CD4-positive, alpha-beta T cell (primary cell): ENCODE measurements at regions not wholly inside any gene's neighbourhood (a gene's known extent, or its start where the extent isn't known, plus 50 kb on each side); places are given as distances from the start of the nearest gene placed in this dataset.
A peak's percentile ranks its signal among the peaks of the same experiment; 100 is the strongest.

Experiments used
- ATAC-seq: fragments of 200-7000 bp; cut with Tn5 transposase; one replicate; pipeline ENCODE4 v1.10.0; 2022; ENCODE audit warnings: mild to moderate bottlenecking; ENCODE audit not compliant: poor library complexity
- CTCF ChIA-PET: fragments of 350-600 bp; sonication (Branson Sonifier 250); formaldehyde crosslinking; loops from one replicate; lab custom pipeline; 2021; ENCODE audit warnings: antibody characterized with exemption, inconsistent platforms; lab: Charles Lee
- POLR2A ChIA-PET: fragments of 350-600 bp; sonication (Branson Sonifier 250); formaldehyde crosslinking; loops from one replicate; lab custom pipeline; 2021; ENCODE audit warnings: antibody characterized with exemption, inconsistent platforms; lab: Charles Lee
- DNase-seq, 14 experiments: peaks; one replicate each; pipeline ENCODE4 v3.0.0-alpha.2; 2013 to 2020; ENCODE audit warnings: mixed read lengths in 2 of 14
- H3K27ac ChIP-seq, 2 donors: one replicate each; pipeline versions ENCODE4 v1.5.1 to v1.7.0; 2013; ENCODE audit warnings: low read length in 2 of 2, low read depth in 1 of 2, mild to moderate bottlenecking in 1 of 2
- H3K27me3 ChIP-seq, 2 experiments: 1 replicate in 1 of 2; 2 replicates in 1 of 2; pipeline versions ENCODE4 v1.6.1 to v1.7.0; 2013; ENCODE audit warnings: low read length in 2 of 2, control low read depth in 1 of 2, mild to moderate bottlenecking in 1 of 2, moderate library complexity in 1 of 2; ENCODE audit not compliant: insufficient read depth in 2 of 2, control insufficient read depth in 1 of 2
- H3K36me3 ChIP-seq: one replicate; pipeline ENCODE4 v1.6.1; 2013; ENCODE audit warnings: low read length, control low read depth; ENCODE audit not compliant: insufficient read depth
- H3K4me1 ChIP-seq: one replicate; pipeline ENCODE4 v1.6.1; 2013; ENCODE audit warnings: low read length, control low read depth; ENCODE audit not compliant: insufficient read depth
- H3K4me3 ChIP-seq: one replicate; pipeline ENCODE4 v1.5.1; 2013; ENCODE audit warnings: mild to moderate bottlenecking, low read length, moderate library complexity
- H3K9me3 ChIP-seq, 2 experiments: 1 replicate in 1 of 2; 2 replicates in 1 of 2; pipeline versions ENCODE4 v1.6.1 to v1.7.0; 2013; ENCODE audit warnings: low read length in 2 of 2, mild to moderate bottlenecking in 2 of 2, control low read depth in 1 of 2, moderate library complexity in 1 of 2; ENCODE audit not compliant: control insufficient read depth in 1 of 2, insufficient read depth in 1 of 2
- H3K27ac Mint-ChIP-seq: one replicate; pipeline ENCODE4 v1.8.0; 2020; ENCODE audit warnings: mixed read lengths
- H3K27me3 Mint-ChIP-seq: one replicate; pipeline ENCODE4 v1.8.0; 2021; ENCODE audit warnings: mixed read lengths
- H3K36me3 Mint-ChIP-seq: one replicate; pipeline ENCODE4 v1.8.0; 2021; ENCODE audit warnings: low read depth, mixed read lengths
- H3K4me1 Mint-ChIP-seq: one replicate; pipeline ENCODE4 v1.8.0; 2021; ENCODE audit warnings: low read depth, mixed read lengths
- H3K4me3 Mint-ChIP-seq: one replicate; pipeline ENCODE4 v1.8.0; 2020; ENCODE audit warnings: mild to moderate bottlenecking, mixed read lengths
- H3K9me3 Mint-ChIP-seq: one replicate; pipeline ENCODE4 v1.8.0; 2020; ENCODE audit warnings: mixed read lengths
- intact Hi-C, 2 experiments: fragments of 100-400 bp; cut with DNase I in 1 of 2; cut with micrococcal nuclease in 1 of 2; formaldehyde crosslinking; loops; one replicate each; pipeline versions ENCODE4 v1.15.1 to v1.9.0; 2023 to 2025; cut with DNase I, micrococcal nuclease
- TF ChIP-seq, protein P1 (sequence below): fragments of 200-600 bp; IDR thresholded peaks from one replicate; pipeline ENCODE4 v1.8.0; 2022; ENCODE audit warnings: antibody characterized with exemption, mild to moderate bottlenecking

DNA sequence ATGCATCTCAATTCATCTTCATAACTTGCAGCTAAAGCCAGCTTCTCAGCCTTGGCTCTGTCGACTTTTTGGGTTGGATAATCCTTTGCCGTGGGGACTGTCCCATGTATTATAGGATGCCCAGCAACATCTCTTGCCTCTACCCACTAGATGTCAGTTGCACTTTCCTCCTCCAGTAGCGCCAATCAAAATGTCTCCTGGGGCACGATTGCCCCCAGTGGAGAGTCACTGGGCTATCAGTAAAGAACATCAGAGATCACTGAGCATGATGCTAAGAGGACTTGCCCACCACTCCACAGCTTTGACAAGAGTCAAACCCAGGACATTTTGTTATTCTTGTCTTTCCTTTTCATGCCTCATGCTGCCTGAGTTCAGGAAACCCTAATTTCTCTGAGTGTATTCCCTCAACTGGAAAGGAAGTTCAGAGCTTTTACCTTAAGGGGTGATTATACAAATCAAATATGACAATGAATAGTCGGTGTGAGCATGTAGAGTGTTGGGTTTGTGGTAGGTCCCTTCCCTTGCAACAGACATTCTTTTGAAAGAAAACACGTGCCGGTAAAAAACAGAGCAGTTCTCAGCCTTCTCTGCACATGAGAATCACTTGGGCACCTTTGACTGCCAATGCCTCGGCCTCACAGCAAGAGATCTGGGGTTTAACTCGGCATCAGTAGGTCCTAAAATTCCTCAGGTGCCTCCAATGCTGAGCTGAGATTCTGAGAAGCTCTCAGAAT, 980.6 kb downstream of the VRK1 start:
- ChIA-PET POLR2A (interaction anchor here (0.6 to 2.2 kb wide), 3 partner anchors 51 to 446 kb away, joined by 3 to 6 read pairs (median 3); no protein-coding TSS in a partner anchor), CTCF (interaction anchor here (1.6 kb wide), 1 partner anchor 65 kb away, joined by 4 read pairs; no protein-coding TSS in a partner anchor)
- intact Hi-C loops: loop anchor here (1.0 to 5.0 kb wide), 5 partner anchors 55 to 600 kb away; no protein-coding TSS in a partner anchor
- Mint-ChIP-seq H3K27me3 (no peaks in the 10 kb centered on the region), H3K4me1 (peaks cover 37% of the 10 kb centered on the region), H3K27ac (peak overlapping the region; percentile 31), H3K36me3 (no peaks in the 10 kb centered on the region), H3K4me3 (peak overlapping the region; percentile 43), H3K9me3 (no peaks in the 10 kb centered on the region)
- Histone ChIP-seq H3K36me3 (no peaks in the 10 kb centered on the region), H3K4me3 (no peak overlapping the region), H3K27me3 (no peaks in the 10 kb centered on the region), H3K27ac (no peak overlapping the region), H3K4me1 (peaks cover 13% of the 10 kb centered on the region), H3K9me3 (no peaks in the 10 kb centered on the region)
- DNase-seq: peak in 11 of 14 experiments; percentile 6 to 51 (median 25)
- peak; percentile 56 for ATAC-seq
- TF ChIP-seq, protein P1, sequence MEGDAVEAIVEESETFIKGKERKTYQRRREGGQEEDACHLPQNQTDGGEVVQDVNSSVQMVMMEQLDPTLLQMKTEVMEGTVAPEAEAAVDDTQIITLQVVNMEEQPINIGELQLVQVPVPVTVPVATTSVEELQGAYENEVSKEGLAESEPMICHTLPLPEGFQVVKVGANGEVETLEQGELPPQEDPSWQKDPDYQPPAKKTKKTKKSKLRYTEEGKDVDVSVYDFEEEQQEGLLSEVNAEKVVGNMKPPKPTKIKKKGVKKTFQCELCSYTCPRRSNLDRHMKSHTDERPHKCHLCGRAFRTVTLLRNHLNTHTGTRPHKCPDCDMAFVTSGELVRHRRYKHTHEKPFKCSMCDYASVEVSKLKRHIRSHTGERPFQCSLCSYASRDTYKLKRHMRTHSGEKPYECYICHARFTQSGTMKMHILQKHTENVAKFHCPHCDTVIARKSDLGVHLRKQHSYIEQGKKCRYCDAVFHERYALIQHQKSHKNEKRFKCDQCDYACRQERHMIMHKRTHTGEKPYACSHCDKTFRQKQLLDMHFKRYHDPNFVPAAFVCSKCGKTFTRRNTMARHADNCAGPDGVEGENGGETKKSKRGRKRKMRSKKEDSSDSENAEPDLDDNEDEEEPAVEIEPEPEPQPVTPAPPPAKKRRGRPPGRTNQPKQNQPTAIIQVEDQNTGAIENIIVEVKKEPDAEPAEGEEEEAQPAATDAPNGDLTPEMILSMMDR: no peak

DNA sequence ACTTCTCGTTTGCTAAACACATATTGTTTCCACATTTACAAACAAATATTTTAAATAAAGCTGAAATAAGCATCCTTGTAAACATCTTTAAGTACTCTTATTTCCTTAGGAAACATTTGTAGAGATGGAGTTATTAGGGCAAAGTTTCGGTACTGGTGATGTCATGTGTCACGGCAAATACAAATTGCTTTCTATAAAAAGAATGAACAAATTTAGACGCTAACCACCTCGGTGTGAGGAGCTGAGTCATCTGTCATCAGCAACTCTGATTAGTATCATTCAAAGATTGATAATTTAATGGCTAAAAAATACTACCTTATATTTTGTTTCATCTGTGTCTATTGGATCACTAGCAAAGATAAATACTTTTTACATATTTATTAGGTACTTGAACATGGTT, 982.0 kb downstream of the VRK1 start:
- H3K36me3 Mint-ChIP-seq: no peaks in the 10 kb centered on the region
- peaks cover 46% of the 10 kb centered on the region for H3K4me1 Mint-ChIP-seq
- H3K9me3 Mint-ChIP-seq: no peaks in the 10 kb centered on the region
- Histone ChIP-seq H3K27ac (no peak overlapping the region), H3K27me3 (no peaks in the 10 kb centered on the region), H3K9me3 (no peaks in the 10 kb centered on the region), H3K4me1 (peaks cover 13% of the 10 kb centered on the region), H3K36me3 (no peaks in the 10 kb centered on the region), H3K4me3 (no peak overlapping the region)
- no peak overlapping the region for H3K4me3 Mint-ChIP-seq
- H3K27me3 Mint-ChIP-seq: no peaks in the 10 kb centered on the region
- CTCF ChIA-PET: no interaction called here
- ATAC-seq (no peak), DNase-seq (no peak)
- TF ChIP-seq, protein P1: no peak
- H3K27ac Mint-ChIP-seq: no peak overlapping the region
- intact Hi-C loops: loop anchor here (5.0 kb wide), 3 partner anchors 57 to 597 kb away; no protein-coding TSS in a partner anchor
- POLR2A ChIA-PET: no interaction called here

DNA sequence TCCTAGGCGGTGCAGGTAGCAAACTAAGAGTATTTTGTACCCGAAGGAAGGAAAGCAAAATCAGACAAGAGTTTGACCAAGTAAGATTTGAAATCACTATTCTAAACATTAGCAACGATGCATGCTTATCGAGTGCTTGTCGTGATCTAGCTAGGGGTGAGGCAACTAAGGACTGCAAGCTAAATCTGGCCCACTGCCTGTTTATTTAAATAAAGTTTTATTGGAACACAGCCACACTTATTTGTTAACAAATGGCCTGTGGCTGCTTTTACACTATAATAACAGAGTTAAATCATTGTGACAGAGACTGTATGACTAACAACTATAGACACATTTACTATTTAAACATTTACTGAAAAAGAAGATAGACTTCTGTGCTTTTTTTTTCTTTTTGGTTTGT, 983.6 kb downstream of the VRK1 start:
- peaks cover 55% of the 10 kb centered on the region for H3K4me1 Mint-ChIP-seq
- POLR2A ChIA-PET: interaction anchor here (2.3 kb wide), 1 partner anchor 178 kb away, joined by 6 read pairs; no protein-coding TSS in a partner anchor
- H3K4me3 Mint-ChIP-seq: no peak overlapping the region
- ATAC-seq: no peak
- no peak for DNase-seq
- no peak overlapping the region for H3K27ac ChIP-seq
- H3K27me3 Mint-ChIP-seq: no peaks in the 10 kb centered on the region
- H3K4me1 ChIP-seq: peaks cover 13% of the 10 kb centered on the region
- H3K27me3 ChIP-seq: no peaks in the 10 kb centered on the region
- H3K9me3 Mint-ChIP-seq: no peaks in the 10 kb centered on the region
- intact Hi-C loops: no loop called here
- no peaks in the 10 kb centered on the region for H3K36me3 ChIP-seq
- H3K27ac Mint-ChIP-seq: no peak overlapping the region
- no peaks in the 10 kb centered on the region for H3K36me3 Mint-ChIP-seq
- H3K4me3 ChIP-seq: no peak overlapping the region
- CTCF ChIA-PET: no interaction called here
- H3K9me3 ChIP-seq: no peaks in the 10 kb centered on the region
- TF ChIP-seq, protein P1: no peak
